Stomach (tissue), 4 donors: ENCODE measurements at regions not wholly inside any gene's neighbourhood (a gene's known extent, or its start where the extent isn't known, plus 50 kb on each side); places are given as distances from the start of the nearest gene placed in this dataset.

Experiments used
- CTCF ChIP-seq, 7 experiments: fragments of 450-650 bp in 4 of 7; fragments of 200-600 bp in 3 of 7; sonication (generic) in 3 of 7; IDR thresholded peaks; one replicate each; pipeline ENCODE4 v1.5.1; 2016 to 2019; ENCODE audit warnings: antibody characterized with exemption in 7 of 7, control low read depth in 2 of 7, mild to moderate bottlenecking in 1 of 7
- EP300 ChIP-seq: sonication (generic); formaldehyde crosslinking; IDR thresholded peaks from one replicate; pipeline ENCODE4 v1.6.1; 2017; ENCODE audit warnings: antibody characterized with exemption
- POLR2A ChIP-seq, 4 donors: fragments of 450-650 bp; IDR thresholded peaks; one replicate each; pipeline ENCODE4 v1.6.1; 2016; ENCODE audit warnings: antibody characterized with exemption in 4 of 4, control low read depth in 2 of 4, mild to moderate bottlenecking in 1 of 4, moderate library complexity in 1 of 4
- POLR2AphosphoS5 ChIP-seq, 3 donors: sonication (generic); formaldehyde crosslinking; IDR thresholded peaks; one replicate each; pipeline ENCODE4 v1.6.1; 2016; ENCODE audit warnings: antibody characterized with exemption in 3 of 3

DNA sequence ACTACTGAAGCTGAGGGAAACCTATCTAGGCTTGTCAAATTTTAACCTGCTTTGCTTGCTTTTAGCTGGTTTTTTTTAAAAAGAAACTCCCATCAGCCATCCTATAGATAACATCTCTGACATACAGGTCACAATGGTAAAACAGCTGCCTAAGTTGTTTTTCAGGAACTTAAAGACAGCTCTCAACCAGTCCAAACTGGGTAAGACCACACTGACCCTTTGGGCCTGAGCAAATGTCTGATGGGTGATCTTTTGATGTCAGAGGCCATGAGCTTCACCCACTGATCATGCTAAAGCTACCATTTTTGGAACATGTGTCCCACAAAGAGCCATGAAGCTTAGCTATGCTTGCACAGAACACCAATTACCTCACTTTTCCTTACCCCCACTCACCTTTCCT lies 50.0 kb upstream of the TANC1 start:
- TF ChIP-seq POLR2A (IDR thresholded peaks at IDR 0.05), result no peak
- TF ChIP-seq CTCF (IDR thresholded peaks at IDR 0.05), result no peak
- no peak for TF ChIP-seq EP300
- no peak for TF ChIP-seq POLR2AphosphoS5 (IDR thresholded peaks at IDR 0.05)
